Aorta (tissue), 5 donors: ENCODE measurements at regions not wholly inside any gene's neighbourhood (a gene's known extent, or its start where the extent isn't known, plus 50 kb on each side); places are given as distances from the start of the nearest gene placed in this dataset.

Experiments
- ATAC-seq: fragments of 200-7000 bp; cut with Tn5 transposase; one replicate; pipeline ENCODE4 v1.9.1; 2022; ENCODE audit warnings: moderate library complexity; ENCODE audit not compliant: low FRiP score
- DNase-seq, 2 donors: peaks; one replicate each; pipeline ENCODE4 v3.0.0-alpha.2; 2020
- H3K27ac ChIP-seq, 2 donors: one replicate each; pipeline ENCODE4 v1.5.1; 2013; ENCODE audit warnings: low read length in 2 of 2, mild to moderate bottlenecking in 2 of 2, moderate library complexity in 2 of 2, control low read depth in 1 of 2, inconsistent platforms in 1 of 2, low read depth in 1 of 2
- H3K27me3 ChIP-seq, 2 donors: one replicate each; pipeline ENCODE4 v1.6.1; 2013; ENCODE audit warnings: control low read depth in 1 of 2, low read length in 1 of 2, mild to moderate bottlenecking in 1 of 2, moderate library complexity in 1 of 2; ENCODE audit not compliant: insufficient read depth in 2 of 2, control insufficient read depth in 1 of 2
- H3K36me3 ChIP-seq, 2 donors: one replicate each; pipeline ENCODE4 v1.6.1; 2013; ENCODE audit warnings: control low read depth in 1 of 2, low read length in 1 of 2, mild to moderate bottlenecking in 1 of 2; ENCODE audit not compliant: insufficient read depth in 2 of 2, control insufficient read depth in 1 of 2
- H3K4me1 ChIP-seq, 2 donors: one replicate each; pipeline ENCODE4 v1.6.1; 2013; ENCODE audit warnings: low read length in 2 of 2, control low read depth in 1 of 2, mild to moderate bottlenecking in 1 of 2, moderate library complexity in 1 of 2; ENCODE audit not compliant: insufficient read depth in 2 of 2, control insufficient read depth in 1 of 2
- H3K4me3 ChIP-seq, 2 donors: one replicate each; pipeline ENCODE4 v1.5.1; 2013; ENCODE audit warnings: low read length in 2 of 2, control low read depth in 1 of 2, mild to moderate bottlenecking in 1 of 2
- H3K9me3 ChIP-seq: one replicate; pipeline ENCODE4 v1.6.1; 2013; ENCODE audit warnings: mild to moderate bottlenecking, low read length; ENCODE audit not compliant: control insufficient read depth
- WGBS, 2 donors: extraction: QIAGEN DNeasy Blood & Tissue Kit; methylation state at CpG; one replicate each; pipeline ENCODE4 v1.1.7; 2013; 5-methylcytosine and 5-hydroxymethylcytosine counted together
- intact Hi-C, 2 donors: fragments of 100-400 bp; cut with DNase I; formaldehyde crosslinking; loops; one replicate each; pipeline versions ENCODE4 v1.14.2 to v1.15.0; 2022
- donor health status: healthy with polysubstance abuse.
- donor health status: Bipolar disorder and iron deficiency.
- donor health status: DM: no; HTN: no; CAD: no.
- donor health status: DM: no; HTN: no; CAD: no.
- donor health status: DM: yes; HTN: yes; CAD: no.

DNA sequence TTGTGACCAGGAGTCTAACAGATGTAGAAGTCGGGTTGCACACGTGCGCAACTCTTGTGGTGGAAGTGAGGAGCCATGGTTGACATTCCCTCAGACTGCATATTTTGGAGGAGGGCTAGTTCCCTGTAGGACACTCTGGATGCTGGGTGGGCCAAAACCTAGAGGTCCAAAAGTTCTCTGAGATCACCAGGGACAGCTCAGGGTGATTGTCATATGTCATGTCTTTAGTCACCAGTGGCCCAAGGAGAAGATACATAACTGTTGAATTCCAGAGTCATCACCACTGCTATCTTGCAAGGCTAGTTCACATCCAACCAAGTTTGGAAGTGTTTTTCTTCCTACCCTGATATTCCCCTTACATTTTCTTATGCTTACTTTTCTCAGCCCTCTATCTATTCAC, 95.2 kb upstream of the C3orf80 start:
- intact Hi-C loops = no loop called here
- Histone ChIP-seq H3K27me3 (no peaks in the 10 kb centered on the region), H3K4me3 (no peak overlapping the region), H3K27ac (no peak overlapping the region), H3K9me3 (no peaks in the 10 kb centered on the region), H3K4me1 (no peaks in the 10 kb centered on the region), H3K36me3 (no peaks in the 10 kb centered on the region)
- WGBS, 2 donors = 87 to 91% methylated on average over 3 of the region's 3 CpGs
- ATAC-seq (no peak), DNase-seq (no peak)

DNA sequence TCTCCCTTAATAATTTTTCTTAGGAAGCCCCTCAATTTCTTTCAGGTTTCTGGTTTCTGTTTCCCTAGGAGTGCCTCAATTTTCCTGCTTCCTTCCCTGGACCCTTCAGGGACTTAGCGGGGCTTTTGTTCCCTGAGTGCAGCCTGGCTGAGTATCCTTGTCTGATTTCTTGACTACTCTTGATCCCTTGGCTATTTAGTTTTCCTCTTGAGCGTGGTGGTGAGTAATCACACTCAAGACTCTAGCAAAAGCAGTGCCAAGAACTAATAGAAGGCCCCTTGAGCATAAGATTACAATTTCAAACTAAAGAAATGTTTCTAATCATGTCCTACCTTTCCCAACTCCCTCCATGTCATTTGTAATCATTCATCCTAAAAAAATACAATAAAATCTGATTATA, 94.3 kb upstream of the C3orf80 start:
- Histone ChIP-seq H3K27ac (no peak overlapping the region), H3K9me3 (no peaks in the 10 kb centered on the region), H3K4me3 (no peak overlapping the region), H3K27me3 (no peaks in the 10 kb centered on the region), H3K4me1 (no peaks in the 10 kb centered on the region), H3K36me3 (no peaks in the 10 kb centered on the region)
- 36 to 40% methylated on average over 2 of the region's 2 CpGs for WGBS, 2 donors
- DNase-seq (no peak), ATAC-seq (no peak)
- intact Hi-C loops = no loop called here

DNA sequence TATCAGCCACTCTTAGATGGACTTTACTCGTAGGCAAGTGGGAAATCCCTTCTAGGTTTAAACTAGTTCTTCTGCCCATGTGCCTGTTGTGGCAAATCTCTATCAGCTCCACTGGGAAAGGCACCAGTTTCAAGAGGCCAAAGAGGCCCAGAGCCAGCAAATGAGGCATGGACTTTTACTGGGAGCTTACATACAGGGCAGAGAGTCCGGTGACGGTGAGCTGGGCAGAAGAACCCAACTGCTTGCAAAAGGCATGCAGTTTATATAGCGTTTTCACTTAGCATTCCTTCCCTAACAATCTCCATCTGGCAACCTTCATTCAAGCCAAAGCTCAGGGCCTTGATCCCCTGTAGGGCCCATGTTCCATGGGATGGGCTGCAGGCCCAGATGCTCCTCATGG, 93.0 kb upstream of the C3orf80 start:
- no peaks in the 10 kb centered on the region for H3K27me3 ChIP-seq
- H3K4me3 ChIP-seq = no peak overlapping the region
- H3K27ac ChIP-seq = no peak overlapping the region
- H3K4me1 ChIP-seq = no peaks in the 10 kb centered on the region
- ATAC-seq (no peak), DNase-seq (no peak)
- H3K36me3 ChIP-seq = no peaks in the 10 kb centered on the region
- intact Hi-C loops = no loop called here
- H3K9me3 ChIP-seq = no peaks in the 10 kb centered on the region
- 63 to 73% methylated on average over 4 of the region's 4 CpGs for WGBS, 2 donors

DNA sequence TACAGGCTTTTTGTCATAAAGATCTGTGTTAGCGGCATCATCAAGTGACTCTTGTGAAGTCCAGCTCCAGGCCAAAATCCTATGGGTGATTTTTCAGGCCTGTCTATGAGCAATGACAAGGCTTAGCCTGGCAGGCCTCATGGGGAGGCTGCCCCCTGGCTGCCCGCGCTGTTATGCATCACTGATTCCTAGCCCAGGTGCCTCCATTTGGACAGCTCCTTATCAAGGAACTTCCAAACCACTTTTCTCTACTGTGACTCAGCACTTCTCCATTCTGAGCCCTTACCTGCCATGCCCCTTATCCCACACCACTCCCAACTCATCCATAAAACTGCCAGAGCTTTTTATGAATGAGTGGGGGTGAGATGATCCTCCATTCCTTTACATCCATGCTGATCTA, 91.5 kb upstream of the C3orf80 start:
- Histone ChIP-seq H3K4me1 (no peaks in the 10 kb centered on the region), H3K27ac (no peak overlapping the region), H3K36me3 (no peaks in the 10 kb centered on the region), H3K27me3 (no peaks in the 10 kb centered on the region), H3K9me3 (no peaks in the 10 kb centered on the region), H3K4me3 (no peak overlapping the region)
- no peak for DNase-seq
- ATAC-seq = no peak
- 74 to 80% methylated on average over 3 of the region's 3 CpGs for WGBS, 2 donors
- intact Hi-C loops = no loop called here

DNA sequence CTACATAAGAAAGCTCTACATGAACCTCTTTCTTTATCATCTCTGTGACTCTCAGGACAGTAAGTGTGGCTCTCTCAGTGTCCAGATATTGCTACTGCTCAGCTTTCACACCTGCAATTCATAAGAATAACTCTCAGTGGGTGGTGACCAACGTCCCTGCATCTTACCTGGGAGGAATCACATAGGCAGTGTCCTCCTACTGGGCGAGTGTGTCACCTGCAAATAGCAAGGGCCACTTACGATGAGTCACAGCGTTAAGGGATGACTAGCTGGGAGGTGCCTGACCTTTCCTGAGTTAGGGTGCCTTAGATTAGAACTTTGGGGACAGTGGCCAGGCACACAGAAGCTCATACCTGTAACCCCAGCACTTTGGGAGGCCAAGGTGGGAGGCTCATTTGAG, 90.8 kb upstream of the C3orf80 start:
- 86 to 87% methylated on average over 4 of the region's 4 CpGs for WGBS, 2 donors
- Histone ChIP-seq H3K27ac (no peak overlapping the region), H3K4me3 (no peak overlapping the region), H3K27me3 (no peaks in the 10 kb centered on the region), H3K36me3 (no peaks in the 10 kb centered on the region), H3K9me3 (no peaks in the 10 kb centered on the region), H3K4me1 (no peaks in the 10 kb centered on the region)
- intact Hi-C loops = no loop called here
- no peak for DNase-seq
- no peak for ATAC-seq

DNA sequence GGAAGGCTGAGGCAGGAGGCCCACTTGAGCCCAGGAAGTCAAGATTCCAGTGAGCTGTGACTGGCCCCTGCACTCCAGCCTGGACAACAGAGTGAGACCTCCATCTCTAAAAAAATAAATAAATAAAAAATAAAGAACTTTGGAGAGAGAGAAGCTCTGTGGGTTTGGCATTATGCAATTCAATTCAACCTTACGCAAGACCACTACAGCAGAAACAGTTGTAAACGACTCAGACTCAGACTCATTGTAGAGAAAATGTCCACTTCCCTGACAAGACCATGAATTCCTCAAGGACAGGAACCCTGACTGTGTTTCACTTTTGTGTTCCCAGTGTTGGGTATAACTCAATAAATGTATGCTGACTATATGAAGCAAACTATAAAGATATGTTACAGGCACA, 90.3 kb upstream of the C3orf80 start:
- WGBS, 2 donors = 79 to 89% methylated on average over 2 of the region's 2 CpGs
- no peaks in the 10 kb centered on the region for H3K27me3 ChIP-seq
- ATAC-seq = no peak
- H3K4me3 ChIP-seq = no peak overlapping the region
- intact Hi-C loops = no loop called here
- H3K27ac ChIP-seq = no peak overlapping the region
- H3K36me3 ChIP-seq = no peaks in the 10 kb centered on the region
- DNase-seq = no peak
- no peaks in the 10 kb centered on the region for H3K9me3 ChIP-seq
- no peaks in the 10 kb centered on the region for H3K4me1 ChIP-seq

DNA sequence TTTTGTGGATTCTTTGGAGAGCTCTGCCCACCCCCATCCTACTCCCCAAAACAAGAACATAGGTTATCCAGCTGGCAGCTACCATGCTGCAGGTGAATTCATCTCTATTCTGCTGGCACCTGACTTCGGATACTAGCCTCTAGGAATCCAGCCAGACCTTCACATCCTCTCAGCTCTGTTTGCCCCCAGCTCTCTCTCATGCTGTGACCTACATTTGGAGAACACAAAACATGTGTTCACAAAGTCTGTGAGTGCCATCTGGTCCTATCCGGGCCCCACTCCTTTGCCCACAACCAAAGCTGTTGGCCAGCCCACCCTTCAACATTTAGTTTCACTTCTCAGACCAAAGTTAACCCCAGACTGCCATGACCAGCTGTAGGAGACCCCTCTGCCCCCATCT, 89.4 kb upstream of the C3orf80 start:
- no peak for ATAC-seq
- WGBS, 2 donors = 55 to 61% methylated on average over 2 of the region's 2 CpGs
- Histone ChIP-seq H3K4me3 (no peak overlapping the region), H3K27ac (no peak overlapping the region), H3K27me3 (no peaks in the 10 kb centered on the region), H3K4me1 (no peaks in the 10 kb centered on the region), H3K36me3 (no peaks in the 10 kb centered on the region), H3K9me3 (no peaks in the 10 kb centered on the region)
- intact Hi-C loops = no loop called here
- DNase-seq = no peak

DNA sequence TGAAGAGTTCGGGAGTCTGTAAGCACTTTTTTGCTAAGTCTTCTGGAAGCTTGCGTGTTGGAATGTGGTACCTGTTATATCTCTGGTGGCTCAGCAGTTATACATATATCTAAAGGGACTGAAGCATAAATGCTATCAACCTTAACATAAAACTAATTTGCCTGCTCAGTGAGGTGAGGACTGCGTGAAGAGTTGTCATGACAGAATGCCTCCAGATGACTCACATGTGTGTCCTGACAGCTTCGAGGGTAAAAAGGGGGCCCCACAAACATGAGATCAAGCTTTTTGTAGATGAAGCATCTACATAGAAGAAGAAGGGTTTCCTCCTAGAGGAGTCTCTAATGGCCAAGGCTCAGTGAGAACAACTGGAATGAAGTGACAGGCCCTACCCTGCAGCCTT, 88.8 kb upstream of the C3orf80 start:
- no peaks in the 10 kb centered on the region for H3K4me1 ChIP-seq
- no peaks in the 10 kb centered on the region for H3K36me3 ChIP-seq
- no peak for ATAC-seq
- no peaks in the 10 kb centered on the region for H3K9me3 ChIP-seq
- 93 to 95% methylated on average over 4 of the region's 4 CpGs for WGBS, 2 donors
- intact Hi-C loops = no loop called here
- H3K27me3 ChIP-seq = no peaks in the 10 kb centered on the region
- no peak overlapping the region for H3K4me3 ChIP-seq
- no peak overlapping the region for H3K27ac ChIP-seq
- DNase-seq = no peak

DNA sequence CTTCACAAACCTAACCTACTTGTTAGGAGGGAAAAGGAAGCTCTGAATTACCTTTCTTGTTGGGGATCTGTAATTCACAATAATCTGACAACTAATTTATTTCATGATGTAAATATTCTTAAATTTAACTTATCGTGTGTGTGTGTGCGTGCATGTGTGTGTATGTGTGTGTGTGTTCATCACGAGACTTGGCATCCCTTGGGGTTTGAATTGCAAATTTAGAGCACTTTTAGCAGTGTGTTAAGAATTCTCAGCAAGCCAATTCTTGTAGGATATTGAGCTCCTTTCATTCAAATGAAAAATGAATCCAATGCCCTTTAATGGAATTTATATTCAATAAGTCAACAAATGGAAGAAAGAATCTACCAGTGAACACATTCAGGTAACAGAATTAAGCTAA, 85.9 kb upstream of the C3orf80 start:
- Histone ChIP-seq H3K9me3 (peaks cover 2% of the 10 kb centered on the region), H3K4me3 (no peak overlapping the region), H3K36me3 (no peaks in the 10 kb centered on the region), H3K27me3 (no peaks in the 10 kb centered on the region), H3K4me1 (no peaks in the 10 kb centered on the region), H3K27ac (no peak overlapping the region)
- intact Hi-C loops = no loop called here
- ATAC-seq (no peak), DNase-seq (no peak)
- WGBS, 2 donors = 76 to 77% methylated on average over 3 of the region's 3 CpGs
